Cardiac muscle cell (in vitro differentiated cells and primary cell): ENCODE measurements at regions not wholly inside any gene's neighbourhood (a gene's known extent, or its start where the extent isn't known, plus 50 kb on each side); places are given as distances from the start of the nearest gene placed in this dataset.
"Not testable (repeated sequence)": the region's sequence is repeated elsewhere in the genome, so short reads cannot be mapped to it uniquely, and the experiment has no call there.

Experiments
- DNase-seq, 2 donors: peaks; one replicate each; pipeline versions ENCODE4 v3.0.0 to v3.0.0-alpha.2; 2010 to 2017; ENCODE audit warnings: low read depth in 1 of 2, low spot score in 1 of 2
- H3K27ac ChIP-seq: fragments of 200-600 bp; sonication (generic); 2 replicates; pipeline ENCODE4 v1.5.1; 2016
- H3K27me3 ChIP-seq: fragments of 200-600 bp; sonication (generic); 2 replicates; pipeline ENCODE4 v1.6.0; 2016; ENCODE audit warnings: control low read depth
- H3K36me3 ChIP-seq: fragments of 200-600 bp; sonication (generic); 2 replicates; pipeline ENCODE4 v1.5.1; 2016; ENCODE audit warnings: control low read depth
- H3K4me1 ChIP-seq: fragments of 200-600 bp; sonication (generic); 2 replicates; pipeline ENCODE4 v1.8.1; 2017; ENCODE audit warnings: low read depth, mild to moderate bottlenecking, mixed run types
- H3K4me3 ChIP-seq: fragments of 200-600 bp; sonication (generic); 2 replicates; pipeline ENCODE4 v1.5.1; 2016; ENCODE audit warnings: mild to moderate bottlenecking
- H3K9me3 ChIP-seq: fragments of 200-600 bp; sonication (generic); 2 replicates; pipeline ENCODE4 v1.5.1; 2017; ENCODE audit warnings: low read depth, mild to moderate bottlenecking, control low read depth
- CTCF ChIP-seq: IDR thresholded peaks from 2 replicates; pipeline ENCODE4 v1.5.1; 2012; ENCODE audit warnings: low read depth, mild to moderate bottlenecking, low read length

- Histone ChIP-seq H3K9me3 (no peaks in the 10 kb centered on the region), H3K4me1 (no peaks in the 10 kb centered on the region), H3K27me3 (no peaks in the 10 kb centered on the region), H3K36me3 (no peaks in the 10 kb centered on the region), H3K4me3 (no peak overlapping the region), H3K27ac (no peak overlapping the region)
- DNase-seq = no peak
- no peak for TF ChIP-seq CTCF
Measured at GRCh38 chr7:67916571-67917436, 920.2 kb downstream of the TYW1 start.

- no peaks in the 10 kb centered on the region for H3K9me3 ChIP-seq
- H3K36me3 ChIP-seq = no peaks in the 10 kb centered on the region
- H3K27ac ChIP-seq = no peak overlapping the region
- H3K4me1 ChIP-seq = no peaks in the 10 kb centered on the region
- H3K27me3 ChIP-seq = no peaks in the 10 kb centered on the region
- DNase-seq = no peak
- H3K4me3 ChIP-seq = no peak overlapping the region
- TF ChIP-seq CTCF = no peak
Measured at GRCh38 chr7:67917437-67917755, 920.8 kb downstream of the TYW1 start.

- Histone ChIP-seq H3K4me3 (no peak overlapping the region), H3K36me3 (no peaks in the 10 kb centered on the region), H3K4me1 (no peaks in the 10 kb centered on the region), H3K27me3 (no peaks in the 10 kb centered on the region), H3K27ac (no peak overlapping the region), H3K9me3 (no peaks in the 10 kb centered on the region)
- DNase-seq = no peak
- no peak for TF ChIP-seq CTCF
Measured at GRCh38 chr7:67918158-67918557, 921.5 kb downstream of the TYW1 start.

- Histone ChIP-seq H3K4me1 (no peaks in the 10 kb centered on the region), H3K36me3 (no peaks in the 10 kb centered on the region), H3K9me3 (no peaks in the 10 kb centered on the region), H3K27me3 (no peaks in the 10 kb centered on the region), H3K27ac (no peak overlapping the region), H3K4me3 (no peak overlapping the region)
- TF ChIP-seq CTCF = no peak
- no peak for DNase-seq
Measured at GRCh38 chr7:67923286-67923685, 926.7 kb downstream of the TYW1 start.

- H3K4me3 ChIP-seq = no peak overlapping the region
- H3K27ac ChIP-seq = no peak overlapping the region
- TF ChIP-seq CTCF = no peak
- DNase-seq = no peak
- no peaks in the 10 kb centered on the region for H3K36me3 ChIP-seq
- H3K9me3 ChIP-seq = no peaks in the 10 kb centered on the region
- H3K4me1 ChIP-seq = no peaks in the 10 kb centered on the region
- no peaks in the 10 kb centered on the region for H3K27me3 ChIP-seq
Measured at GRCh38 chr7:67928141-67928540, 931.5 kb downstream of the TYW1 start.

GRCh38 chr7:67936447-67936846, 939.8 kb downstream of the TYW1 start:
- not testable (repeated sequence) for H3K27ac ChIP-seq, H3K36me3 ChIP-seq, H3K4me1 ChIP-seq, H3K27me3 ChIP-seq, H3K9me3 ChIP-seq, H3K4me3 ChIP-seq, DNase-seq
